Upper lobe of left lung (tissue), 6 donors: ENCODE measurements at regions not wholly inside any gene's neighbourhood (a gene's known extent, or its start where the extent isn't known, plus 50 kb on each side); places are given as distances from the start of the nearest gene placed in this dataset.
"Not testable (repeated sequence)": the region's sequence is repeated elsewhere in the genome, so short reads cannot be mapped to it uniquely, and the experiment has no call there.

Experiments used
- ATAC-seq, 2 donors: fragments of 200-7000 bp; cut with Tn5 transposase; one replicate each; pipeline ENCODE4 v1.9.1; 2022; ENCODE audit warnings: mild to moderate bottlenecking in 2 of 2, moderate library complexity in 2 of 2; ENCODE audit not compliant: low FRiP score in 2 of 2
- DNase-seq, 2 donors: peaks; one replicate each; pipeline ENCODE4 v3.0.0-alpha.2; 2019 to 2020
- H3K27ac ChIP-seq, 4 donors: fragments of 200-600 bp; sonication (generic); one replicate each; pipeline ENCODE4 v1.5.1; 2016 to 2019
- H3K27me3 ChIP-seq, 4 donors: fragments of 200-600 bp; sonication (generic); one replicate each; pipeline ENCODE4 v1.5.1; 2017 to 2019
- H3K36me3 ChIP-seq, 4 donors: fragments of 200-600 bp; sonication (generic); one replicate each; pipeline ENCODE4 v1.5.1; 2016 to 2019
- H3K4me1 ChIP-seq, 4 donors: fragments of 200-600 bp; sonication (generic); one replicate each; pipeline ENCODE4 v1.5.1; 2018 to 2019
- H3K4me3 ChIP-seq, 4 donors: fragments of 200-600 bp; sonication (generic); one replicate each; pipeline ENCODE4 v1.5.1; 2017 to 2019; ENCODE audit warnings: mild to moderate bottlenecking in 2 of 4, moderate library complexity in 1 of 4
- H3K9me3 ChIP-seq, 4 donors: fragments of 200-600 bp; sonication (generic); one replicate each; pipeline ENCODE4 v1.5.1; 2018 to 2019
- CTCF ChIP-seq, 6 experiments: fragments of 450-650 bp in 4 of 6; fragments of 200-600 bp in 2 of 6; sonication (generic) in 2 of 6; IDR thresholded peaks; one replicate each; pipeline ENCODE4 v1.5.1; 2016 to 2019; ENCODE audit warnings: antibody characterized with exemption in 6 of 6
- EP300 ChIP-seq, 4 donors: sonication (generic); formaldehyde crosslinking; IDR thresholded peaks; one replicate each; pipeline ENCODE4 v1.5.1; 2017; ENCODE audit warnings: antibody characterized with exemption in 4 of 4, control low read depth in 2 of 4
- POLR2A ChIP-seq, 4 donors: fragments of 450-650 bp; IDR thresholded peaks; one replicate each; pipeline ENCODE4 v1.5.1; 2016 to 2017; ENCODE audit warnings: antibody characterized with exemption in 4 of 4, mild to moderate bottlenecking in 2 of 4
- POLR2AphosphoS5 ChIP-seq, 2 donors: sonication (generic); formaldehyde crosslinking; IDR thresholded peaks; one replicate each; pipeline ENCODE4 v1.5.1; 2017; ENCODE audit warnings: antibody characterized with exemption in 2 of 2
- WGBS, 2 donors: methylation state at CpG; one replicate each; pipeline ENCODE4 v1.1.5; 2017 to 2018; 5-methylcytosine and 5-hydroxymethylcytosine counted together
- donor health status: DM: no; HTN: no; CAD: no; lungs with moderate emphysema.
- donor health status: DM: no; HTN: yes; CAD: no; lungs with severe emphysema.

- TF ChIP-seq POLR2A (IDR thresholded peaks at IDR 0.05) (no peak), CTCF (IDR thresholded peaks at IDR 0.05) (no peak), EP300 (IDR thresholded peaks at IDR 0.05) (no peak), POLR2AphosphoS5 (IDR thresholded peaks at IDR 0.05) (no peak)
- Histone ChIP-seq H3K4me3 (no peak overlapping the region), H3K27me3 (no peaks in the 10 kb centered on the region), H3K4me1 (no peaks in the 10 kb centered on the region), H3K36me3 (no peaks in the 10 kb centered on the region), H3K9me3 (no peaks in the 10 kb centered on the region), H3K27ac (no peak overlapping the region)
- no peak for ATAC-seq
- no peak for DNase-seq
These were observed 1150.0 kb downstream of the FSCB start for GRCh38 chr14:43356979-43357545.

DNA sequence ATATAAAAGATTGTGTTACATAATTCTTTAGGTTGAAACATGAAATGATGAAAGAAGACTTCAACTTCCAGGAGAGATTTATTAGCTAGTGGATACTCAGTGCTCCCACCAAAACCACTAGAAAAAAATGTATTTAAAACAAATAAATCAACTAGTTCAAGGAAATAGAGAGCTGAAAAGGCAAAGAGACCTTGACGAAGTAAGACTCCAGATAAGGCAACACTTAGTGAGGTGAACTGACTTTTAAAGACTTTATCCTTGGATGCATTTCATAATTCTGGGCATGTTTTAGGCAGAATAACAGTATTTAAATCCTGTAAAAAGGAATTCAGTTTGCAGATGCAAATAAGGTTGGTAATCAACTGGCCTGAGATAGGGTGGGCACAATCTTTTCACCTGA is 1150.7 kb downstream of the FSCB start:
- Histone ChIP-seq H3K36me3 (no peaks in the 10 kb centered on the region), H3K27me3 (no peaks in the 10 kb centered on the region), H3K4me3 (no peak overlapping the region), H3K27ac (no peak overlapping the region), H3K4me1 (no peaks in the 10 kb centered on the region), H3K9me3 (no peaks in the 10 kb centered on the region)
- ATAC-seq, result no peak
- 38 to 42% methylated on average over 1 of the region's 1 CpG for WGBS, 2 donors
- TF ChIP-seq POLR2AphosphoS5 (IDR thresholded peaks at IDR 0.05) (no peak), POLR2A (IDR thresholded peaks at IDR 0.05) (no peak), CTCF (IDR thresholded peaks at IDR 0.05) (no peak), EP300 (IDR thresholded peaks at IDR 0.05) (no peak)
- DNase-seq, result no peak

DNA sequence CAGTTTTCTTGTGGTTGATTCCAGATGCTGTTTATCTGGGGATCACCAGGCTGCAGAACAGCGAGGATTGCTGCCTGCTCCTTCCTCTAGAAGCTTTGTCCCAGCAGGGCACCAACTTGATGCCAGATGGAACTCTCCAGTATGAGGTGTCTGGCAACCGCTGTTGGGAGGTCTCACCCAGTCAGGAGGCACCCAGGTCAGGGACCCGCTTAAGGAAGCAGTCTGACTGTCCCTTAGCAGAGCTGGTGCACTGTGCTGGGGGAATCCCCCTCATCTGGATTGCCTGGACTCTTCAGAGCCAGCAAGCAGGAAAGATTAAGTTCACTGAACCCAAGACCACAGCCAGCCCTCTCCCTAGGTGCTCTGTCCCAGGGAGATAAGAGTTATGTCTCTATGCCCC is 1165.2 kb downstream of the FSCB start:
- 59 to 92% methylated on average over 2 of the region's 3 CpGs for WGBS, 2 donors
- H3K4me1 ChIP-seq, result no peaks in the 10 kb centered on the region
- ATAC-seq (no peak), DNase-seq (no peak)
- H3K9me3 ChIP-seq, result no peaks in the 10 kb centered on the region
- H3K27ac ChIP-seq, result no peak overlapping the region
- no peaks in the 10 kb centered on the region for H3K27me3 ChIP-seq
- H3K4me3 ChIP-seq, result no peak overlapping the region
- H3K36me3 ChIP-seq, result no peaks in the 10 kb centered on the region
- TF ChIP-seq POLR2A (IDR thresholded peaks at IDR 0.05) (no peak), EP300 (IDR thresholded peaks at IDR 0.05) (no peak), CTCF (IDR thresholded peaks at IDR 0.05) (no peak), POLR2AphosphoS5 (IDR thresholded peaks at IDR 0.05) (no peak)

GRCh38 chr14:43338713-43339112 is 1168.4 kb downstream of the FSCB start:
- no peak for DNase-seq
- TF ChIP-seq EP300 (IDR thresholded peaks at IDR 0.05) (no peak), POLR2A (IDR thresholded peaks at IDR 0.05) (no peak), POLR2AphosphoS5 (IDR thresholded peaks at IDR 0.05) (no peak), CTCF (IDR thresholded peaks at IDR 0.05) (no peak)
- Histone ChIP-seq H3K4me1 (no peaks in the 10 kb centered on the region), H3K27ac (no peak overlapping the region), H3K4me3 (no peak overlapping the region), H3K27me3 (no peaks in the 10 kb centered on the region), H3K9me3 (no peaks in the 10 kb centered on the region), H3K36me3 (no peaks in the 10 kb centered on the region)
- ATAC-seq, result no peak
- WGBS, 2 donors, result 55 to 56% methylated on average over 1 of the region's 1 CpG

DNA sequence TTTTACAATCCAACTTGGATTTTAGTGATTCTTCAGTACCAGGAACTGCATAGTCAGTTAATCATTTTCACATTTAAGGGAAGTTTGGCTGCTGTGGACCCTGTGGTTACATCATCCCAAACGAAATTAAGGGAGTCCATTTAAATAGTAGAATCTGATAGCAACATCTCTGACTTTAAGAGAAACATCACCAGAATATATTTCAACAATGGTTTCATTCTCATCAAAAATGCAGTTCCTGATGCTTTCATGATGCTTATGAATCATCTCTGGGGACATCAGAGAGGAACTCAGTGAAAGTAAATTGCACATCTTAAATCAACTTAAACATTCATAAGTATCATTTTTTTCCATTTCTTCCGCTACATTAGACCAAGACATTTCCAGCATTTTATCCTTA is 1170.7 kb downstream of the FSCB start:
- no peak overlapping the region for H3K27ac ChIP-seq
- 57 to 62% methylated on average over 2 of the region's 2 CpGs for WGBS, 2 donors
- H3K9me3 ChIP-seq, result no peaks in the 10 kb centered on the region
- ATAC-seq, result no peak
- H3K27me3 ChIP-seq, result no peaks in the 10 kb centered on the region
- H3K36me3 ChIP-seq, result no peaks in the 10 kb centered on the region
- H3K4me3 ChIP-seq, result no peak overlapping the region
- TF ChIP-seq CTCF (IDR thresholded peaks at IDR 0.05) (no peak), POLR2AphosphoS5 (IDR thresholded peaks at IDR 0.05) (no peak), POLR2A (IDR thresholded peaks at IDR 0.05) (no peak), EP300 (IDR thresholded peaks at IDR 0.05) (no peak)
- no peak for DNase-seq
- H3K4me1 ChIP-seq, result no peaks in the 10 kb centered on the region

GRCh38 chr14:43326501-43327407 is 1180.3 kb downstream of the FSCB start:
- not testable (repeated sequence) for ATAC-seq, H3K36me3 ChIP-seq, H3K4me3 ChIP-seq, H3K27ac ChIP-seq, H3K9me3 ChIP-seq, H3K27me3 ChIP-seq, H3K4me1 ChIP-seq
- DNase-seq, result peak in 1 of 2 donors; percentile 73
- 80 to 94% methylated on average over 1 to 4 of the region's 24 CpGs for WGBS, 2 donors
